GM12892 (cell line): ENCODE measurements at regions not wholly inside any gene's neighbourhood (a gene's known extent, or its start where the extent isn't known, plus 50 kb on each side); places are given as distances from the start of the nearest gene placed in this dataset.

Experiments used
- POLR2A ChIP-seq: IDR thresholded peaks from 2 replicates; pipeline ENCODE4 v1.6.1; 2011; ENCODE audit warnings: low read depth, low read length, control low read depth
- TAF1 ChIP-seq: IDR thresholded peaks from 2 replicates; pipeline ENCODE4 v1.6.1; 2011; ENCODE audit warnings: low read depth, mild to moderate bottlenecking, control low read depth, low read length, borderline replicate concordance

GRCh38 chr1:101312147-101312546, 75.3 kb downstream of the S1PR1 start:
- TF ChIP-seq POLR2A: no peak
- TF ChIP-seq TAF1: no peak
